Fibroblast of lung (primary cell): ENCODE measurements at regions not wholly inside any gene's neighbourhood (a gene's known extent, or its start where the extent isn't known, plus 50 kb on each side); places are given as distances from the start of the nearest gene placed in this dataset.

Experiments used
- CTCF ChIP-seq, 2 donors: IDR thresholded peaks in 1 of 2; conservative IDR thresholded peaks in 1 of 2; 1 replicate in 1 of 2; 2 replicates in 1 of 2; pipeline ENCODE4 v1.5.1; 2011 to 2012; ENCODE audit warnings: low read length in 2 of 2, control low read depth in 1 of 2, inconsistent platforms in 1 of 2, low read depth in 1 of 2, mild to moderate bottlenecking in 1 of 2
- EZH2 ChIP-seq: IDR thresholded peaks from 2 replicates; pipeline ENCODE4 v1.5.1; 2012; ENCODE audit warnings: low read length, control low read depth, mild to moderate bottlenecking; ENCODE audit errors: missing control alignments

GRCh38 chr1:14328685-14329084 is 269.8 kb upstream of the KAZN start:
- no peak for TF ChIP-seq CTCF (conservative IDR thresholded peaks at IDR 0.05 in 1 of 2, IDR thresholded peaks at IDR 0.05 in 1 of 2; ENCODE audit: low read depth in 1 of 2, low read length in 2 of 2)
- no peak for TF ChIP-seq EZH2
